SK-N-SH treated with all-trans-retinoic acid at 6 μM for 48 hours (cell line): ENCODE measurements at regions not wholly inside any gene's neighbourhood (a gene's known extent, or its start where the extent isn't known, plus 50 kb on each side); places are given as distances from the start of the nearest gene placed in this dataset.

ENCODE experiments used
- BACH2 ChIP-seq: fragments of 250-450 bp; sonication (Bioruptor Pico); IDR thresholded peaks from 2 replicates; pipeline ENCODE4 v1.9.0; 2021; ENCODE audit warnings: mild to moderate bottlenecking, borderline replicate concordance
- ESRRG ChIP-seq: fragments of 250-450 bp; sonication (Bioruptor Pico); IDR thresholded peaks from 2 replicates; pipeline ENCODE4 v1.6.1; 2021; ENCODE audit warnings: mild to moderate bottlenecking
- RARB ChIP-seq: fragments of 250-450 bp; sonication (Bioruptor Pico); IDR thresholded peaks from 2 replicates; pipeline ENCODE4 v1.8.0; 2021; ENCODE audit warnings: mild to moderate bottlenecking, moderate library complexity
- SNAI2 ChIP-seq: fragments of 250-450 bp; sonication (Bioruptor Pico); IDR thresholded peaks from 2 replicates; pipeline ENCODE4 v1.5.0; 2020; ENCODE audit warnings: mild to moderate bottlenecking, moderate library complexity
- TF ChIP-seq, protein P1 (sequence below): fragments of 250-450 bp; sonication (Bioruptor Pico); IDR thresholded peaks from 2 replicates; pipeline ENCODE4 v1.8.0; 2020; ENCODE audit warnings: mild to moderate bottlenecking, moderate library complexity, borderline replicate concordance

DNA sequence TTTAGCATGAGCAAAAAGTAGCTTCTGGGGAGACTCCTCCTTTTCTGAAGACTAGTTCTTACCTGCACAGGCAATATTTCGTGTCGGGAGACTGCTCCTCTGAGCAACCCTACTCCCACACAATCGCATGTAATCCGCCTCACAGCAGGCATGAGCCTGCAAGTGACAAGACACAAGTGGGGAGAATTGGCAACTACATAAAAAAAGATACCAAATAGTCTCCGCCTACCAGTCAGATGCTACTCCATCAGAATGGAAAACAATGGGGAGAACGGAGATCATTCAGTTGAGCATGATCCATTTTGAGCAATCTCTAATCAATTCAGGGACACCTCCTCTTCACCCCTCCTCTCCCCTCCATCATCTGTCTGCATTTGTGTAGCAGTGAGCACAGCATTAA lies 321.0 kb downstream of the COG6 start:
- no peak for TF ChIP-seq RARB (CRISPR knock-in tag)
- no peak for TF ChIP-seq SNAI2
- TF ChIP-seq BACH2, result no peak
- TF ChIP-seq, protein P1, sequence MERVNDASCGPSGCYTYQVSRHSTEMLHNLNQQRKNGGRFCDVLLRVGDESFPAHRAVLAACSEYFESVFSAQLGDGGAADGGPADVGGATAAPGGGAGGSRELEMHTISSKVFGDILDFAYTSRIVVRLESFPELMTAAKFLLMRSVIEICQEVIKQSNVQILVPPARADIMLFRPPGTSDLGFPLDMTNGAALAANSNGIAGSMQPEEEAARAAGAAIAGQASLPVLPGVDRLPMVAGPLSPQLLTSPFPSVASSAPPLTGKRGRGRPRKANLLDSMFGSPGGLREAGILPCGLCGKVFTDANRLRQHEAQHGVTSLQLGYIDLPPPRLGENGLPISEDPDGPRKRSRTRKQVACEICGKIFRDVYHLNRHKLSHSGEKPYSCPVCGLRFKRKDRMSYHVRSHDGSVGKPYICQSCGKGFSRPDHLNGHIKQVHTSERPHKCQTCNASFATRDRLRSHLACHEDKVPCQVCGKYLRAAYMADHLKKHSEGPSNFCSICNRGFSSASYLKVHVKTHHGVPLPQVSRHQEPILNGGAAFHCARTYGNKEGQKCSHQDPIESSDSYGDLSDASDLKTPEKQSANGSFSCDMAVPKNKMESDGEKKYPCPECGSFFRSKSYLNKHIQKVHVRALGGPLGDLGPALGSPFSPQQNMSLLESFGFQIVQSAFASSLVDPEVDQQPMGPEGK (CRISPR knock-in tag), result no peak
- no peak for TF ChIP-seq ESRRG (CRISPR knock-in tag)
